Stomach (tissue), 4 donors: ENCODE measurements at regions not wholly inside any gene's neighbourhood (a gene's known extent, or its start where the extent isn't known, plus 50 kb on each side); places are given as distances from the start of the nearest gene placed in this dataset.
"Not testable (repeated sequence)": the region's sequence is repeated elsewhere in the genome, so short reads cannot be mapped to it uniquely, and the experiment has no call there.

Experiments used
- EP300 ChIP-seq: sonication (generic); formaldehyde crosslinking; IDR thresholded peaks from one replicate; pipeline ENCODE4 v1.6.1; 2017; ENCODE audit warnings: antibody characterized with exemption
- POLR2AphosphoS5 ChIP-seq, 3 donors: sonication (generic); formaldehyde crosslinking; IDR thresholded peaks; one replicate each; pipeline ENCODE4 v1.6.1; 2016; ENCODE audit warnings: antibody characterized with exemption in 3 of 3

- TF ChIP-seq POLR2AphosphoS5 (IDR thresholded peaks at IDR 0.05); EP300: not testable (repeated sequence)
Observed at GRCh38 chr10:125518397-125518796, 164.6 kb downstream of the TEX36 start.
